ENCODE measurements at regions not wholly inside any gene's neighbourhood (a gene's known extent, or its start where the extent isn't known, plus 50 kb on each side); places are given as distances from the start of the nearest gene placed in this dataset.

GRCh38 chr15:66895794-66896453, 169.5 kb upstream of the SMAD3 start (continued):
- TF ChIP-seq ID3 (CRISPR knock-in tag; IDR thresholded peaks at IDR 0.05) (no peak), ID3 (tag; IDR thresholded peaks at IDR 0.05) (peak; percentile 35; the same call in 1 of the 2 replicates), TSC22D4 (tag; IDR thresholded peaks at IDR 0.05) (no peak), ZNF146 (CRISPR knock-in tag; IDR thresholded peaks at IDR 0.05; ENCODE audit: unreplicated experiment) (no peak), USF2 (CRISPR knock-in tag; IDR thresholded peaks at IDR 0.05) (no peak), ATF7 (IDR thresholded peaks at IDR 0.05) (no peak), CBX3 (IDR thresholded peaks at IDR 0.05; ENCODE audit: borderline replicate concordance in 1 of 2, low read length in 2 of 2) (no peak), NFIC (IDR thresholded peaks at IDR 0.05) (no peak), FOS (IDR thresholded peaks at IDR 0.05; ENCODE audit: extremely low read depth, insufficient read length) (no peak), USF1 (CRISPR knock-in tag; IDR thresholded peaks at IDR 0.05) (no peak), ESRRA (IDR thresholded peaks at IDR 0.05; ENCODE audit: borderline replicate concordance, low read depth) (no peak), KAT8 (IDR thresholded peaks at IDR 0.05; ENCODE audit: low read depth) (no peak), MCM2 (IDR thresholded peaks at IDR 0.05; ENCODE audit: low read depth) (no peak), ZNF644 (tag; IDR thresholded peaks at IDR 0.05; ENCODE audit: low read depth) (no peak), ZNF551 (CRISPR knock-in tag; IDR thresholded peaks at IDR 0.05) (no peak), NFE2L1 (tag; IDR thresholded peaks at IDR 0.05; ENCODE audit: borderline replicate concordance, low read depth) (no peak), BHLHE40 (IDR thresholded peaks at IDR 0.05; ENCODE audit: low read length) (no peak), TEAD2 (tag; IDR thresholded peaks at IDR 0.05) (no peak), MTA2 (IDR thresholded peaks at IDR 0.05; ENCODE audit: low read depth) (no peak), MYC (IDR thresholded peaks at IDR 0.05; ENCODE audit: low read depth, low read length) (no peak), MYC (CRISPR knock-in tag; IDR thresholded peaks at IDR 0.05; ENCODE audit: borderline replicate concordance, low read depth) (0 out of 2 replicates have a peak, but pooled peaks have one; percentile 26), TEAD4 (IDR thresholded peaks at IDR 0.05; ENCODE audit: low read length) (no peak), TEAD4 (CRISPR knock-in tag; IDR thresholded peaks at IDR 0.05; ENCODE audit: borderline replicate concordance) (no peak), DPF2 (IDR thresholded peaks at IDR 0.05) (no peak), OTX1 (CRISPR knock-in tag; IDR thresholded peaks at IDR 0.05) (no peak), TRIM24 (IDR thresholded peaks at IDR 0.05) (no peak), ZFPM2 (CRISPR knock-in tag; IDR thresholded peaks at IDR 0.05) (no peak), KLF6 (CRISPR knock-in tag; IDR thresholded peaks at IDR 0.05; ENCODE audit: borderline replicate concordance) (0 out of 2 replicates have a peak, but pooled peaks have one; percentile 48), ZNF217 (CRISPR knock-in tag; IDR thresholded peaks at IDR 0.05) (no peak), HMG20A (CRISPR knock-in tag; conservative IDR thresholded peaks at IDR 0.05) (no peak), SMAD4 (CRISPR knock-in tag; conservative IDR thresholded peaks at IDR 0.05) (peak; percentile 59; the same call in 1 of the 2 replicates), CTBP1 (IDR thresholded peaks at IDR 0.05; ENCODE audit: borderline replicate concordance) (no peak), HNRNPLL (IDR thresholded peaks at IDR 0.05; ENCODE audit: low read depth, low read length, poor library complexity, severe bottlenecking) (no peak)
